K562 (cell line): ENCODE measurements at regions not wholly inside any gene's neighbourhood (a gene's known extent, or its start where the extent isn't known, plus 50 kb on each side); places are given as distances from the start of the nearest gene placed in this dataset.

Experiments used
- CHD4 ChIP-seq: fragments of 200-600 bp; sonication (generic); IDR thresholded peaks from 3 replicates; pipeline ENCODE4 v1.6.1; 2012; ENCODE audit warnings: low read depth, mild to moderate bottlenecking, mixed read lengths, low read length, inconsistent platforms; ENCODE audit not compliant: insufficient read depth, insufficient replicate concordance, poor library complexity, severe bottlenecking
- SETDB1 ChIP-seq: IDR thresholded peaks from one replicate; pipeline ENCODE4 v1.6.1; 2012; ENCODE audit warnings: low read length, control low read depth, inconsistent platforms
- YY1 ChIP-seq, 3 experiments: IDR thresholded peaks; 2 replicates each; pipeline ENCODE4 v1.6.1; 2011; ENCODE audit warnings: low read length in 2 of 3, mild to moderate bottlenecking in 2 of 3, moderate library complexity in 2 of 3, borderline replicate concordance in 1 of 3, control low read depth in 1 of 3, low read depth in 1 of 3; ENCODE audit not compliant: insufficient read depth in 3 of 3, insufficient replicate concordance in 2 of 3, control insufficient read depth in 1 of 3, insufficient read length in 1 of 3; ENCODE audit errors: extremely low read depth in 1 of 3
- ZNF354B ChIP-seq: fragments of 250-450 bp; sonication (Bioruptor Pico); IDR thresholded peaks from 2 replicates; pipeline ENCODE4 v1.4.0; 2020
- TF ChIP-seq, protein P1 (sequence below), 3 experiments: IDR thresholded peaks in 2 of 3; conservative IDR thresholded peaks in 1 of 3; 2 replicates each; pipeline ENCODE4 v1.5.1; 2011 to 2012; ENCODE audit warnings: low read length in 3 of 3, mild to moderate bottlenecking in 3 of 3, control low read depth in 2 of 3, improper control_type of control experiment in 1 of 3, inconsistent platforms in 1 of 3, low read depth in 1 of 3, mixed read lengths in 1 of 3, moderate library complexity in 1 of 3; ENCODE audit not compliant: insufficient read depth in 2 of 3
- TF ChIP-seq, protein P2 (sequence below): sonication (generic); formaldehyde crosslinking; IDR thresholded peaks from 2 replicates; pipeline ENCODE4 v1.8.1; 2022; ENCODE audit warnings: missing genetic modification reagents
- TF ChIP-seq, protein P3 (sequence below): fragments of 250-450 bp; sonication (Bioruptor Pico); IDR thresholded peaks from 2 replicates; pipeline ENCODE4 v1.5.0; 2021

DNA sequence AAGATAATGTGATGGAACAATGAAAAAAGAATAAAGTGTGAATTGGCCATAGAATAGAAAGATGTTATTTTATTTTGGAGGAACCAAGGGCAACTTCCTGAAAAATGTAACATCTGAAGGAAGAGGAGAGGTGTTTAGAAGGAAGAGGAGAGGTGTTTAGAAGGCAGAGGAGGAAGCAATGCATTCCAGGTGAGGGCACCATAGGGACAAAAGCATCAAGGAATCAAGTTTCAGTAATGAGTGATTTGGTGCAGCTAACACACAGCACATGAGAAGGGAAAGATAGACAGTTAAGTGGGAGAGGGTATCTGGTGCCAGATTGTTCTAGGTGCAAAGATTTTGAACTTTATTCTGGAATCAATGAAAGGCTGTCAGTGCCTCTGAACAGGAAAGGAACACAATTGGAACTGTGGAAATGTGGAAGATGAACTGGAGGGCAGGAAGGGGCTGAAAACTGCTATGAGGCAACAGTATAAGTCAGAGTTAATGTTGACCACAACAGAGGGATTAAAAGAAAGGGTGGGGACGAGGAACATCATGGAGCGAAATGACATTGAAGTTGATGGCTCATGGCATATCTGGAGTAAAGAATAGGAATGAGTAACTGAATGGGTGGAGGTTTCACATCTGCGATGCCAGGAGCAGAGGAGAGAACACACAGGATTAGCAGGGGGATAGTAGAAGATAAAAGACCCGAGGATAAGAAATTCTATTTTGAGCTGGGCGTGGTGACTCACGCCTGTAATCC is 326.6 kb downstream of the LRIG3 start:
- TF ChIP-seq, protein P1, sequence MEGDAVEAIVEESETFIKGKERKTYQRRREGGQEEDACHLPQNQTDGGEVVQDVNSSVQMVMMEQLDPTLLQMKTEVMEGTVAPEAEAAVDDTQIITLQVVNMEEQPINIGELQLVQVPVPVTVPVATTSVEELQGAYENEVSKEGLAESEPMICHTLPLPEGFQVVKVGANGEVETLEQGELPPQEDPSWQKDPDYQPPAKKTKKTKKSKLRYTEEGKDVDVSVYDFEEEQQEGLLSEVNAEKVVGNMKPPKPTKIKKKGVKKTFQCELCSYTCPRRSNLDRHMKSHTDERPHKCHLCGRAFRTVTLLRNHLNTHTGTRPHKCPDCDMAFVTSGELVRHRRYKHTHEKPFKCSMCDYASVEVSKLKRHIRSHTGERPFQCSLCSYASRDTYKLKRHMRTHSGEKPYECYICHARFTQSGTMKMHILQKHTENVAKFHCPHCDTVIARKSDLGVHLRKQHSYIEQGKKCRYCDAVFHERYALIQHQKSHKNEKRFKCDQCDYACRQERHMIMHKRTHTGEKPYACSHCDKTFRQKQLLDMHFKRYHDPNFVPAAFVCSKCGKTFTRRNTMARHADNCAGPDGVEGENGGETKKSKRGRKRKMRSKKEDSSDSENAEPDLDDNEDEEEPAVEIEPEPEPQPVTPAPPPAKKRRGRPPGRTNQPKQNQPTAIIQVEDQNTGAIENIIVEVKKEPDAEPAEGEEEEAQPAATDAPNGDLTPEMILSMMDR (IDR thresholded peaks at IDR 0.05 in 2 of 3, conservative IDR thresholded peaks at IDR 0.05 in 1 of 3; ENCODE audit: insufficient read depth in 2 of 3, low read depth in 1 of 3, low read length in 3 of 3), result no peak
- TF ChIP-seq SETDB1 (no peak), ZNF354B (CRISPR knock-in tag) (no peak), CHD4 (no peak), YY1 (IDR thresholded peaks at IDR 0.05; ENCODE audit: borderline replicate concordance in 1 of 3, control insufficient read depth in 1 of 3, extremely low read depth in 1 of 3, insufficient read depth in 3 of 3, insufficient read length in 1 of 3, insufficient replicate concordance in 2 of 3, low read depth in 1 of 3, low read length in 2 of 3) (no peak)
- TF ChIP-seq, protein P2, sequence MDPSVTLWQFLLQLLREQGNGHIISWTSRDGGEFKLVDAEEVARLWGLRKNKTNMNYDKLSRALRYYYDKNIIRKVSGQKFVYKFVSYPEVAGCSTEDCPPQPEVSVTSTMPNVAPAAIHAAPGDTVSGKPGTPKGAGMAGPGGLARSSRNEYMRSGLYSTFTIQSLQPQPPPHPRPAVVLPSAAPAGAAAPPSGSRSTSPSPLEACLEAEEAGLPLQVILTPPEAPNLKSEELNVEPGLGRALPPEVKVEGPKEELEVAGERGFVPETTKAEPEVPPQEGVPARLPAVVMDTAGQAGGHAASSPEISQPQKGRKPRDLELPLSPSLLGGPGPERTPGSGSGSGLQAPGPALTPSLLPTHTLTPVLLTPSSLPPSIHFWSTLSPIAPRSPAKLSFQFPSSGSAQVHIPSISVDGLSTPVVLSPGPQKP (CRISPR knock-in tag), result no peak
- TF ChIP-seq, protein P3, sequence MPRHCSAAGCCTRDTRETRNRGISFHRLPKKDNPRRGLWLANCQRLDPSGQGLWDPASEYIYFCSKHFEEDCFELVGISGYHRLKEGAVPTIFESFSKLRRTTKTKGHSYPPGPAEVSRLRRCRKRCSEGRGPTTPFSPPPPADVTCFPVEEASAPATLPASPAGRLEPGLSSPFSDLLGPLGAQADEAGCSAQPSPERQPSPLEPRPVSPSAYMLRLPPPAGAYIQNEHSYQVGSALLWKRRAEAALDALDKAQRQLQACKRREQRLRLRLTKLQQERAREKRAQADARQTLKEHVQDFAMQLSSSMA (CRISPR knock-in tag), result no peak
